K562 (cell line): ENCODE measurements at regions not wholly inside any gene's neighbourhood (a gene's known extent, or its start where the extent isn't known, plus 50 kb on each side); places are given as distances from the start of the nearest gene placed in this dataset.
"Not testable (repeated sequence)": the region's sequence is repeated elsewhere in the genome, so short reads cannot be mapped to it uniquely, and the experiment has no call there.

Source experiments
- ATAC-seq: fragments of 200-7000 bp; cut with Tn5 transposase; 3 replicates; pipeline ENCODE4 v1.9.1; 2020; ENCODE audit warnings: moderate library complexity
- BruUV-seq: library from RNA; stranded (reverse); fragments of 400-500 nt; replicated peaks from 2 replicates; lab custom pipeline; 2021; lab: Mats Ljungman, UMichigan
- CTCF ChIA-PET: fragments of 300-600 bp; formaldehyde crosslinking; extraction: SDS; loops from one replicate; lab custom pipeline; 2021; ENCODE audit warnings: low intra/inter-chr PET ratio; lab: Yijun Ruan, JAX
- POLR2A ChIA-PET: fragments of 300-600, 350-650 bp; sonication (Branson Sonifier 250); formaldehyde crosslinking; extraction: SDS; loops from one replicate; lab custom pipeline; 2021; ENCODE audit warnings: antibody characterized with exemption, inconsistent platforms; lab: Yijun Ruan, JAX
- DNase-seq, 4 experiments: peaks; one replicate each; pipeline versions ENCODE4 v3.0.0 to v3.0.0-alpha.2; 2011 to 2018; ENCODE audit warnings: low spot score in 3 of 4, mixed read lengths in 3 of 4; ENCODE audit errors: extremely low read depth in 1 of 4
- FAIRE-seq: peaks from 2 replicates; lab custom pipeline; 2011; peaks lifted over from hg19 to GRCh38; lab: Jason Lieb, UNC
- H2AFZ ChIP-seq: 2 replicates; pipeline ENCODE4 v1.6.0; 2011; ENCODE audit warnings: low read depth, low read length, control low read depth, inconsistent platforms
- H3K27ac ChIP-seq: fragments of 200-600 bp; 3 replicates; pipeline ENCODE4 v1.8.0; 2011; ENCODE audit warnings: low read depth, mild to moderate bottlenecking, control low read depth, inconsistent platforms, low read length, moderate library complexity, mixed read lengths; ENCODE audit errors: extremely low read depth
- H3K27me3 ChIP-seq, 2 experiments: fragments of 300-600 bp in 1 of 2; 2 replicates in 1 of 2; 3 replicates in 1 of 2; pipeline versions ENCODE4 v1.6.0 to v1.8.0; 2011; ENCODE audit warnings: inconsistent platforms in 2 of 2, low read length in 2 of 2, mild to moderate bottlenecking in 1 of 2, mixed read lengths in 1 of 2, moderate library complexity in 1 of 2; ENCODE audit not compliant: control insufficient read depth in 2 of 2, insufficient read depth in 2 of 2
- H3K36me3 ChIP-seq: fragments of 300-600 bp; 3 replicates; pipeline ENCODE4 v1.8.0; 2011; ENCODE audit warnings: mild to moderate bottlenecking, low read length, inconsistent platforms; ENCODE audit not compliant: control insufficient read depth, insufficient read depth
- H3K4me1 ChIP-seq, 2 experiments: fragments of 200-600 bp in 1 of 2; replicated peaks in 1 of 2; 2 replicates in 1 of 2; 3 replicates in 1 of 2; pipeline versions ENCODE4 v1.5.1 to v1.8.0; 2011; ENCODE audit warnings: inconsistent platforms in 2 of 2, low read length in 2 of 2, mild to moderate bottlenecking in 1 of 2, mixed read lengths in 1 of 2, moderate library complexity in 1 of 2; ENCODE audit not compliant: control insufficient read depth in 2 of 2, insufficient read depth in 2 of 2
- H3K4me2 ChIP-seq: 2 replicates; pipeline ENCODE4 v1.6.1; 2011; ENCODE audit warnings: low read length, control low read depth, inconsistent platforms, mixed read lengths; ENCODE audit not compliant: insufficient read depth
- H3K4me3 ChIP-seq: fragments of 200-600 bp; sonication (generic), shearing (Covaris generic); 2 replicates; pipeline ENCODE4 v1.5.1; 2016; ENCODE audit warnings: control low read depth, inconsistent platforms
- H3K79me2 ChIP-seq: fragments of 200-600 bp; 3 replicates; pipeline ENCODE4 v1.8.0; 2011; ENCODE audit warnings: low read length, inconsistent platforms; ENCODE audit not compliant: control insufficient read depth, insufficient read depth
- H3K9ac ChIP-seq, 2 experiments: 2 replicates each; pipeline versions ENCODE4 v1.6.0 to v1.6.1; 2011; ENCODE audit warnings: low read depth in 2 of 2, low read length in 2 of 2, control low read depth in 1 of 2, inconsistent platforms in 1 of 2, mild to moderate bottlenecking in 1 of 2, mixed read lengths in 1 of 2; ENCODE audit not compliant: insufficient read depth in 1 of 2
- H3K9me1 ChIP-seq: one replicate; pipeline ENCODE4 v1.6.0; 2011; ENCODE audit warnings: inconsistent platforms, mild to moderate bottlenecking, low read length, moderate library complexity; ENCODE audit not compliant: control insufficient read depth, insufficient read depth
- H3K9me3 ChIP-seq: replicated peaks from 2 replicates; pipeline ENCODE4 v1.5.1; 2011; ENCODE audit warnings: low read depth, low read length, inconsistent platforms; ENCODE audit not compliant: control insufficient read depth, insufficient read depth
- H4K20me1 ChIP-seq: replicated peaks from 2 replicates; pipeline ENCODE4 v1.6.1; 2011; ENCODE audit warnings: low read length, inconsistent platforms, mixed read lengths; ENCODE audit not compliant: control insufficient read depth, insufficient read depth
- BRD9 ChIP-seq: fragments of 450-650 bp; IDR thresholded peaks from 2 replicates; pipeline ENCODE4 v1.6.1; 2018; ENCODE audit warnings: low read depth; ENCODE audit not compliant: partially characterized antibody
- MCM7 ChIP-seq, 2 experiments: fragments of 450-650 bp; IDR thresholded peaks; 2 replicates each; pipeline ENCODE4 v1.6.1; 2016 to 2018
- NFRKB ChIP-seq: fragments of 450-650 bp; IDR thresholded peaks from 2 replicates; pipeline ENCODE4 v1.6.1; 2016; ENCODE audit warnings: low read depth
- PHF20 ChIP-seq: fragments of 450-650 bp; IDR thresholded peaks from 2 replicates; pipeline ENCODE4 v1.6.1; 2018; ENCODE audit not compliant: partially characterized antibody
- TEAD4 ChIP-seq, 2 experiments: sonication (generic) in 1 of 2; formaldehyde crosslinking in 1 of 2; IDR thresholded peaks; 2 replicates each; pipeline versions ENCODE4 v1.6.1 to v1.8.0; 2012 to 2022; ENCODE audit warnings: borderline replicate concordance in 1 of 2, inconsistent platforms in 1 of 2, low read length in 1 of 2, mild to moderate bottlenecking in 1 of 2, missing genetic modification reagents in 1 of 2
- TRIM24 ChIP-seq, 2 experiments: fragments of 450-650 bp; IDR thresholded peaks; 2 replicates each; pipeline ENCODE4 v1.6.1; 2016
- TRIM28 ChIP-seq: fragments of 450-650 bp; IDR thresholded peaks from 2 replicates; pipeline ENCODE4 v1.6.1; 2017
- WGBS: fragments of 100-300 bp; shearing (Covaris generic); methylation state at CpG from one replicate; pipeline ENCODE4 v1.1.6; 2016; ENCODE audit warnings: low coverage, mixed read lengths; ENCODE audit not compliant: insufficient coverage; ENCODE audit errors: missing lambda C conversion rate; 5-methylcytosine and 5-hydroxymethylcytosine counted together
- in situ Hi-C: fragments of 300-500 bp; cut with MboI; formaldehyde crosslinking; loops from 4 replicates; pipeline ENCODE4 v1.15.0; 2018; ENCODE audit warnings: inconsistent platforms, mixed read lengths
- intact Hi-C: fragments of 100-400 bp; cut with micrococcal nuclease; formaldehyde crosslinking; loops from 2 replicates; pipeline ENCODE4 v1.14.2; 2022
- TF ChIP-seq, protein P1 (sequence below): sonication (generic); formaldehyde crosslinking; IDR thresholded peaks from 2 replicates; pipeline ENCODE4 v1.8.1; 2023; ENCODE audit warnings: mild to moderate bottlenecking, missing genetic modification reagents
- TF ChIP-seq, protein P2 (sequence below), 2 experiments: fragments of 150-350 bp in 1 of 2; IDR thresholded peaks; 2 replicates each; pipeline ENCODE4 v1.6.1; 2012 to 2016; ENCODE audit warnings: low read depth in 2 of 2, low read length in 2 of 2, mild to moderate bottlenecking in 1 of 2, moderate library complexity in 1 of 2
- TF ChIP-seq, protein P3 (sequence below): fragments of 450-650 bp; conservative IDR thresholded peaks from 2 replicates; pipeline ENCODE4 v1.6.1; 2016; ENCODE audit warnings: missing genetic modification characterization, low read depth, mild to moderate bottlenecking, missing compliant biosample characterization, moderate library complexity

DNA sequence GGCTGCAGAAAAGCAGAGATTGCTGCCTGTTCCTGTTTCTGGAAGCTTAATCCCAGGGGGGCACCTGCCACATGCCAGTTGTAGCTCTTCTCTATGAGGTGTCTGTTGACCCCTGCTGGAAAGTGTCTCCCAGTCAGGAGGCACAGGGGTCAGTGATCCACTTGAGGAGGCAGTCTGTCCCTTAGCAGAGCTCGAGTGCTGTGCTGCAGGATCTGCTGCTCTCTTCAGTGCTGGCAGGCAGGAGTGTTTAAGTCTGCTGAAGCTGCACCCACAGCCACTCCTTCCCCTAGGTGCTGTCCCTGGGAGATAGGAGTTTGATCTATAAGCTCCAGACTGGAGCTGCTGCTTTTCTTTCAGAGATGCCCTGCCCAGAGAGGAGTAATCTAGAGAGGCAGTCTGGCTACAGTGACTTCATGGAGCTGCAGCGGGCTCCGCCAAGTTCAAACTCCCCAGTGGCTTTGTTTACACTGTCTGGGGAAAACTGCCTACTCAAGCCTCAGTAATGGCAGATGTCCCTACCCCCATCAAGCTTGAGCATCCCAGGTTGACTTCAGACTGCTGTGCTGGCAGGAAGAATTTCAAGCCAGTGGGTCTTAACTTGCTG lies 57.6 kb upstream of the CROT start (continued):
- TF ChIP-seq, protein P1, sequence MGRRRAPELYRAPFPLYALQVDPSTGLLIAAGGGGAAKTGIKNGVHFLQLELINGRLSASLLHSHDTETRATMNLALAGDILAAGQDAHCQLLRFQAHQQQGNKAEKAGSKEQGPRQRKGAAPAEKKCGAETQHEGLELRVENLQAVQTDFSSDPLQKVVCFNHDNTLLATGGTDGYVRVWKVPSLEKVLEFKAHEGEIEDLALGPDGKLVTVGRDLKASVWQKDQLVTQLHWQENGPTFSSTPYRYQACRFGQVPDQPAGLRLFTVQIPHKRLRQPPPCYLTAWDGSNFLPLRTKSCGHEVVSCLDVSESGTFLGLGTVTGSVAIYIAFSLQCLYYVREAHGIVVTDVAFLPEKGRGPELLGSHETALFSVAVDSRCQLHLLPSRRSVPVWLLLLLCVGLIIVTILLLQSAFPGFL: no peak
- no peak for TF ChIP-seq NFRKB
- no peak for TF ChIP-seq PHF20
- TF ChIP-seq BRD9: no peak
- no peak for TF ChIP-seq TRIM28
- no peak for TF ChIP-seq MCM7 (IDR thresholded peaks at IDR 0.05)
- peak in 1 of 2 experiments; percentile 41; a peak in 1 of 4 replicates for TF ChIP-seq TRIM24 (IDR thresholded peaks at IDR 0.05)
- TF ChIP-seq, protein P2, sequence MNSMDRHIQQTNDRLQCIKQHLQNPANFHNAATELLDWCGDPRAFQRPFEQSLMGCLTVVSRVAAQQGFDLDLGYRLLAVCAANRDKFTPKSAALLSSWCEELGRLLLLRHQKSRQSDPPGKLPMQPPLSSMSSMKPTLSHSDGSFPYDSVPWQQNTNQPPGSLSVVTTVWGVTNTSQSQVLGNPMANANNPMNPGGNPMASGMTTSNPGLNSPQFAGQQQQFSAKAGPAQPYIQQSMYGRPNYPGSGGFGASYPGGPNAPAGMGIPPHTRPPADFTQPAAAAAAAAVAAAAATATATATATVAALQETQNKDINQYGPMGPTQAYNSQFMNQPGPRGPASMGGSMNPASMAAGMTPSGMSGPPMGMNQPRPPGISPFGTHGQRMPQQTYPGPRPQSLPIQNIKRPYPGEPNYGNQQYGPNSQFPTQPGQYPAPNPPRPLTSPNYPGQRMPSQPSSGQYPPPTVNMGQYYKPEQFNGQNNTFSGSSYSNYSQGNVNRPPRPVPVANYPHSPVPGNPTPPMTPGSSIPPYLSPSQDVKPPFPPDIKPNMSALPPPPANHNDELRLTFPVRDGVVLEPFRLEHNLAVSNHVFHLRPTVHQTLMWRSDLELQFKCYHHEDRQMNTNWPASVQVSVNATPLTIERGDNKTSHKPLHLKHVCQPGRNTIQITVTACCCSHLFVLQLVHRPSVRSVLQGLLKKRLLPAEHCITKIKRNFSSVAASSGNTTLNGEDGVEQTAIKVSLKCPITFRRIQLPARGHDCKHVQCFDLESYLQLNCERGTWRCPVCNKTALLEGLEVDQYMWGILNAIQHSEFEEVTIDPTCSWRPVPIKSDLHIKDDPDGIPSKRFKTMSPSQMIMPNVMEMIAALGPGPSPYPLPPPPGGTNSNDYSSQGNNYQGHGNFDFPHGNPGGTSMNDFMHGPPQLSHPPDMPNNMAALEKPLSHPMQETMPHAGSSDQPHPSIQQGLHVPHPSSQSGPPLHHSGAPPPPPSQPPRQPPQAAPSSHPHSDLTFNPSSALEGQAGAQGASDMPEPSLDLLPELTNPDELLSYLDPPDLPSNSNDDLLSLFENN (IDR thresholded peaks at IDR 0.05; ENCODE audit: low read depth in 2 of 2, low read length in 2 of 2): no peak
- TF ChIP-seq TEAD4 (IDR thresholded peaks at IDR 0.05; ENCODE audit: low read length): peak; percentile 59
- no peak for TF ChIP-seq TEAD4 (CRISPR knock-in tag; IDR thresholded peaks at IDR 0.05; ENCODE audit: borderline replicate concordance)
- TF ChIP-seq, protein P3, sequence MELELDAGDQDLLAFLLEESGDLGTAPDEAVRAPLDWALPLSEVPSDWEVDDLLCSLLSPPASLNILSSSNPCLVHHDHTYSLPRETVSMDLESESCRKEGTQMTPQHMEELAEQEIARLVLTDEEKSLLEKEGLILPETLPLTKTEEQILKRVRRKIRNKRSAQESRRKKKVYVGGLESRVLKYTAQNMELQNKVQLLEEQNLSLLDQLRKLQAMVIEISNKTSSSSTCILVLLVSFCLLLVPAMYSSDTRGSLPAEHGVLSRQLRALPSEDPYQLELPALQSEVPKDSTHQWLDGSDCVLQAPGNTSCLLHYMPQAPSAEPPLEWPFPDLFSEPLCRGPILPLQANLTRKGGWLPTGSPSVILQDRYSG (tag): no peak

DNA sequence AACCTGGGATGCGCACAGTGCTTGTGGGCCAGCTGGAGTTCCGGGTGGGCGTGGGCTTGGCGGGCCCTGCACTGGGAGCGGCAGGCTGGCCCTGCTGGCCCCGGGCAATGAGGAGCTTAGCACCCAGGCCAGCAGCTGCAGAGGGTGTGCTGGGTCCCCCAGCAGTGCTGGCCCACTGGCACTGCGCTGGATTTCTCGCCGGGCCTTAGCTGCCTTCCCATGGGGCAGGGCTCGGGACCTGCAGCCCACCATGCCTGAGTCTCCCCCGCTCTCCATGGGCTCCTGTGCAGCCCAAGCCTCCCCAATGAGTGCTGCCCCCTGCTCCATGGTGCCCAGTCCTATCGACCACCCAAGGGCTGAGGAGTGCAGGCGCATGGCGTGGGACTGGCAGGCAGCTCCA lies 56.7 kb upstream of the CROT start:
- peak overlapping the region; percentile 75; the same call in 1 of the 2 replicates for H2AFZ ChIP-seq
- H3K9me1 ChIP-seq, intact Hi-C loops, H3K4me3 ChIP-seq, FAIRE-seq, H3K36me3 ChIP-seq, H3K4me1 ChIP-seq, H3K27me3 ChIP-seq, H3K9ac ChIP-seq, DNase-seq, BruUV-seq, H3K4me2 ChIP-seq, H3K9me3 ChIP-seq, ATAC-seq, H3K79me2 ChIP-seq, in situ Hi-C loops, H3K27ac ChIP-seq, H4K20me1 ChIP-seq, CTCF ChIA-PET: not testable (repeated sequence)
- POLR2A ChIA-PET: interaction anchor here (0.6 to 1.2 kb wide), 2 partner anchors 9 to 139 kb away, joined by 3 to 5 read pairs; no protein-coding TSS in a partner anchor
- 22% methylated on average over 14 of the region's 14 CpGs for WGBS
